GM18499 (cell line): ENCODE measurements at regions not wholly inside any gene's neighbourhood (a gene's known extent, or its start where the extent isn't known, plus 50 kb on each side); places are given as distances from the start of the nearest gene placed in this dataset.

Experiments used
- ATAC-seq: cut with Tn5 transposase; IDR thresholded peaks from one replicate; pipeline ENCODE4 v1.9.1; 2021; ENCODE audit warnings: moderate number of reproducible peaks; ENCODE audit not compliant: insufficient read depth, unreplicated experiment

GRCh38 chr2:44869761-44870160, 71.7 kb upstream of the SIX3 start:
- ATAC-seq: no peak

GRCh38 chr2:44877417-44877816, 64.1 kb upstream of the SIX3 start:
- ATAC-seq: no peak

GRCh38 chr2:44879269-44880124, 62.0 kb upstream of the SIX3 start:
- no peak for ATAC-seq

- no peak for ATAC-seq
These were observed 61.4 kb upstream of the SIX3 start for GRCh38 chr2:44880125-44880483.

GRCh38 chr2:44881856-44882255, 59.6 kb upstream of the SIX3 start:
- ATAC-seq: no peak

GRCh38 chr2:44883356-44883755, 58.1 kb upstream of the SIX3 start:
- no peak for ATAC-seq

GRCh38 chr2:44884231-44884630, 57.3 kb upstream of the SIX3 start:
- ATAC-seq: no peak

GRCh38 chr2:44884677-44885076, 56.8 kb upstream of the SIX3 start:
- no peak for ATAC-seq

GRCh38 chr2:44886414-44886813, 55.1 kb upstream of the SIX3 start:
- no peak for ATAC-seq

GRCh38 chr2:44889096-44889495, 52.4 kb upstream of the SIX3 start:
- no peak for ATAC-seq
